Mesenchymal stem cell (in vitro differentiated cells and primary cell): ENCODE measurements at regions not wholly inside any gene's neighbourhood (a gene's known extent, or its start where the extent isn't known, plus 50 kb on each side); places are given as distances from the start of the nearest gene placed in this dataset.

Source experiments
- DNase-seq: peaks from one replicate; pipeline ENCODE4 v3.0.0-alpha.2; 2013
- H2AFZ ChIP-seq: one replicate; pipeline ENCODE4 v1.6.1; 2013; ENCODE audit warnings: low read depth, mild to moderate bottlenecking, control low read depth, inconsistent platforms, low read length, moderate library complexity
- H2AK5ac ChIP-seq: 2 replicates; pipeline ENCODE4 v1.6.1; 2013; ENCODE audit warnings: low read length, moderate library complexity, mild to moderate bottlenecking, inconsistent platforms; ENCODE audit not compliant: severe bottlenecking
- H2BK120ac ChIP-seq: one replicate; pipeline ENCODE4 v1.6.1; 2013; ENCODE audit warnings: low read depth, mild to moderate bottlenecking, inconsistent platforms, low read length, moderate library complexity
- H2BK12ac ChIP-seq, 2 experiments: one replicate each; pipeline ENCODE4 v1.6.1; 2013; ENCODE audit warnings: inconsistent platforms in 2 of 2, low read length in 2 of 2, mild to moderate bottlenecking in 2 of 2, moderate library complexity in 2 of 2, control low read depth in 1 of 2
- H2BK15ac ChIP-seq: one replicate; pipeline ENCODE4 v1.6.1; 2013; ENCODE audit warnings: mild to moderate bottlenecking, low read depth, inconsistent platforms; ENCODE audit not compliant: poor library complexity, severe bottlenecking
- H2BK5ac ChIP-seq: 2 replicates; pipeline ENCODE4 v1.6.1; 2013; ENCODE audit warnings: low read depth, mild to moderate bottlenecking, low read length, control low read depth, inconsistent platforms; ENCODE audit not compliant: poor library complexity, severe bottlenecking
- H3K14ac ChIP-seq, 2 experiments: one replicate each; pipeline ENCODE4 v1.6.1; 2013; ENCODE audit warnings: inconsistent platforms in 2 of 2, low read length in 2 of 2, control low read depth in 1 of 2, mild to moderate bottlenecking in 1 of 2, moderate library complexity in 1 of 2
- H3K18ac ChIP-seq, 2 experiments: one replicate each; pipeline ENCODE4 v1.6.1; 2013; ENCODE audit warnings: inconsistent platforms in 2 of 2, low read length in 2 of 2, control low read depth in 1 of 2, low read depth in 1 of 2, mild to moderate bottlenecking in 1 of 2
- H3K23ac ChIP-seq, 2 experiments: one replicate each; pipeline ENCODE4 v1.6.1; 2013; ENCODE audit warnings: inconsistent platforms in 2 of 2, low read length in 2 of 2, mild to moderate bottlenecking in 2 of 2, moderate library complexity in 2 of 2, control low read depth in 1 of 2
- H3K27ac ChIP-seq: 2 replicates; pipeline ENCODE4 v1.5.1; 2013; ENCODE audit warnings: mild to moderate bottlenecking, moderate library complexity, low read length, control low read depth, inconsistent platforms; ENCODE audit not compliant: poor library complexity, severe bottlenecking
- H3K27me3 ChIP-seq, 2 experiments: 2 replicates each; pipeline versions ENCODE4 v1.6.1 to v1.7.0; 2013; ENCODE audit warnings: low read length in 2 of 2, mild to moderate bottlenecking in 2 of 2, moderate library complexity in 2 of 2, control low read depth in 1 of 2, inconsistent platforms in 1 of 2; ENCODE audit not compliant: control insufficient read depth in 1 of 2, insufficient read depth in 1 of 2
- H3K36me3 ChIP-seq, 2 experiments: 2 replicates each; pipeline versions ENCODE4 v1.6.1 to v1.7.0; 2013; ENCODE audit warnings: low read length in 2 of 2, control low read depth in 1 of 2, inconsistent platforms in 1 of 2, low read depth in 1 of 2, mild to moderate bottlenecking in 1 of 2; ENCODE audit not compliant: insufficient read depth in 2 of 2, control insufficient read depth in 1 of 2
- H3K4ac ChIP-seq, 2 experiments: one replicate each; pipeline ENCODE4 v1.6.1; 2013; ENCODE audit warnings: inconsistent platforms in 2 of 2, low read length in 2 of 2, mild to moderate bottlenecking in 2 of 2, moderate library complexity in 2 of 2, control low read depth in 1 of 2, low read depth in 1 of 2
- H3K4me1 ChIP-seq: 2 replicates; pipeline ENCODE4 v1.6.1; 2013; ENCODE audit warnings: low read depth, low read length, control low read depth; ENCODE audit not compliant: control insufficient read depth, insufficient read depth
- H3K4me2 ChIP-seq: 2 replicates; pipeline ENCODE4 v1.6.1; 2013; ENCODE audit warnings: low read length, mild to moderate bottlenecking, inconsistent platforms; ENCODE audit not compliant: poor library complexity, severe bottlenecking
- H3K4me3 ChIP-seq, 2 experiments: 2 replicates each; pipeline versions ENCODE4 v1.5.1 to v1.7.0; 2013; ENCODE audit warnings: low read length in 2 of 2, mild to moderate bottlenecking in 2 of 2, control low read depth in 1 of 2, low read depth in 1 of 2; ENCODE audit not compliant: insufficient read depth in 1 of 2
- H3K79me1 ChIP-seq: replicated peaks from 2 replicates; pipeline ENCODE4 v1.6.1; 2013; ENCODE audit warnings: mild to moderate bottlenecking, control low read depth, low read length, inconsistent platforms; ENCODE audit not compliant: poor library complexity, severe bottlenecking
- H3K9ac ChIP-seq: 2 replicates; pipeline ENCODE4 v1.7.0; 2013; ENCODE audit warnings: mild to moderate bottlenecking, low read length, moderate library complexity
- H3K9me3 ChIP-seq: 2 replicates; pipeline ENCODE4 v1.7.0; 2013; ENCODE audit warnings: mild to moderate bottlenecking, low read length; ENCODE audit not compliant: control insufficient read depth
- H4K8ac ChIP-seq: one replicate; pipeline ENCODE4 v1.6.1; 2013; ENCODE audit warnings: inconsistent platforms, mild to moderate bottlenecking, low read length, moderate library complexity
- H4K91ac ChIP-seq: one replicate; pipeline ENCODE4 v1.6.1; 2013; ENCODE audit warnings: mild to moderate bottlenecking, low read length, inconsistent platforms
- WGBS: methylation state at CpG from one replicate; pipeline ENCODE4 v1.1.7; 2013; ENCODE audit warnings: mixed read lengths; 5-methylcytosine and 5-hydroxymethylcytosine counted together

DNA sequence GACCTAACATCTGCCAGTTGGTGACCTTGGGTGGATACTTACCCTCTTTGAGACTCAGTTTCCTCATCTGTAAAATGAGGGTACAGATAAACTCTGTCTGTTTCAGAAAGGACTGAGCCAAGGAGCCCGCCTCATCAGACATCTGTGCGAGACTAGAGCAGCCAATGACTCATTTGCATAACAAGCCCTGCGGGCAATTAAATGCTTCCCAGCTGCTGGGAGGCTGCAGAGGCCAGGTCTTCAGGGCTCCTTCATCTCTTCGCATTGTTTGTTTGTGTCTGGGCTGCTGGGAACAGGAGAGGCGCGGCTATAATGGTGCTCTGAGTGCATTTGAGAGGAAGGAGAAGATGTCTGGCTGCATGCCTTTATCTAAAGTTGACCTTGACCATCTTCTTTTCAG, 85.0 kb downstream of the ADRA2C start:
- Histone ChIP-seq H3K18ac (no peak overlapping the region), H4K8ac (no peak overlapping the region), H3K79me1 (no peaks in the 10 kb centered on the region), H2BK12ac (no peak overlapping the region), H4K91ac (no peak overlapping the region), H3K27ac (no peak overlapping the region), H2BK15ac (no peak overlapping the region), H3K4ac (no peak overlapping the region), H2AK5ac (no peak overlapping the region), H2BK5ac (no peak overlapping the region), H3K14ac (no peak overlapping the region), H2BK120ac (no peak overlapping the region), H3K9me3 (peaks cover 23% of the 10 kb centered on the region), H2AFZ (no peak overlapping the region), H3K4me3 (no peak overlapping the region), H3K9ac (no peak overlapping the region), H3K4me2 (no peak overlapping the region), H3K23ac (no peak overlapping the region), H3K36me3 (no peaks in the 10 kb centered on the region), H3K27me3 (peaks cover 17 to 77% of the 10 kb centered on the region in 2 experiments), H3K4me1 (no peaks in the 10 kb centered on the region)
- no peak for DNase-seq
- WGBS: 50% methylated on average over 6 of the region's 6 CpGs

- no peak overlapping the region for H2BK120ac ChIP-seq
- H3K27ac ChIP-seq: no peak overlapping the region
- no peak overlapping the region for H2AK5ac ChIP-seq
- no peak overlapping the region for H3K14ac ChIP-seq
- H3K36me3 ChIP-seq: no peaks in the 10 kb centered on the region
- no peak overlapping the region for H2BK12ac ChIP-seq
- no peak overlapping the region for H4K8ac ChIP-seq
- H3K18ac ChIP-seq: no peak overlapping the region
- no peak for DNase-seq
- H2AFZ ChIP-seq: no peak overlapping the region
- no peak overlapping the region for H3K4me3 ChIP-seq
- H3K4ac ChIP-seq: no peak overlapping the region
- H3K4me2 ChIP-seq: no peak overlapping the region
- no peak overlapping the region for H2BK5ac ChIP-seq
- no peaks in the 10 kb centered on the region for H3K4me1 ChIP-seq
- WGBS: 65% methylated on average over 10 of the region's 10 CpGs
- H4K91ac ChIP-seq: no peak overlapping the region
- H3K79me1 ChIP-seq: no peaks in the 10 kb centered on the region
- H2BK15ac ChIP-seq: no peak overlapping the region
- no peak overlapping the region for H3K9ac ChIP-seq
- H3K23ac ChIP-seq: no peak overlapping the region
- peaks cover 23% of the 10 kb centered on the region for H3K9me3 ChIP-seq
- peaks cover 17 to 77% of the 10 kb centered on the region in 2 experiments for H3K27me3 ChIP-seq
Observed at GRCh38 chr4:3851881-3852280, 85.7 kb downstream of the ADRA2C start.

DNA sequence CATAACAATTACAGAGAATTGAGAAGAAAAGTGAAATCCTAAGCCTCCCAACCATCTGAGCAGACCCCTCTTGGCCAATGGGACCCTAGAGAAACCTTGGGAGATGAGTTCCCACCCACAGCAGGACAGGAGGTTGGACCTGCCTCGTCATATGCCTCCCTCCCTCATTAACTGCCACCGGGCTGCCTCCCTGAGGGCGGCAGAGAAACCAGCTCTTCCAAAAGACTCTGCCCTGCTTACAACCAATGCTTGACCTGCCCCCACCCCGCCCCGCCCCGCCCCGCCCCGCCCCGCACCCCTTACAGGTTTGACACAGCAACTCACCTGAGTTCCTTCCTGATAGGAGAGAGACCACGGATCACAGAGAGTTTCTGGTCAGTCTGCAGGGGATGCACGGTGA, 86.1 kb downstream of the ADRA2C start:
- DNase-seq: no peak
- H3K4me3 ChIP-seq: no peak overlapping the region

GRCh38 chr4:3852711-3853110, 86.5 kb downstream of the ADRA2C start:
- H3K4me1 ChIP-seq: no peaks in the 10 kb centered on the region
- H3K79me1 ChIP-seq: no peaks in the 10 kb centered on the region
- H2BK15ac ChIP-seq: no peak overlapping the region
- WGBS: 86% methylated on average over 3 of the region's 3 CpGs
- no peak overlapping the region for H2BK5ac ChIP-seq
- no peak overlapping the region for H3K14ac ChIP-seq
- no peak for DNase-seq
- no peak overlapping the region for H4K8ac ChIP-seq
- no peaks in the 10 kb centered on the region for H3K36me3 ChIP-seq
- no peak overlapping the region for H2BK12ac ChIP-seq
- H3K9me3 ChIP-seq: peaks cover 18% of the 10 kb centered on the region
- no peak overlapping the region for H3K27ac ChIP-seq
- H3K4ac ChIP-seq: no peak overlapping the region
- H2BK120ac ChIP-seq: no peak overlapping the region
- no peak overlapping the region for H3K9ac ChIP-seq
- no peak overlapping the region for H3K4me3 ChIP-seq
- no peak overlapping the region for H3K4me2 ChIP-seq
- no peak overlapping the region for H3K23ac ChIP-seq
- H2AFZ ChIP-seq: no peak overlapping the region
- H3K27me3 ChIP-seq: peaks cover 17 to 80% of the 10 kb centered on the region in 2 experiments
- H2AK5ac ChIP-seq: no peak overlapping the region
- no peak overlapping the region for H3K18ac ChIP-seq
- H4K91ac ChIP-seq: no peak overlapping the region

More for the DNA sequence above, 86.1 kb downstream of the ADRA2C start:
- WGBS: 73% methylated on average over 5 of the region's 11 CpGs
- H3K79me1 ChIP-seq: no peaks in the 10 kb centered on the region
- H3K4me2 ChIP-seq: no peak overlapping the region
- no peak overlapping the region for H2AK5ac ChIP-seq
- no peak overlapping the region for H3K4ac ChIP-seq
- H3K14ac ChIP-seq: no peak overlapping the region
- no peak overlapping the region for H3K9ac ChIP-seq
- H4K8ac ChIP-seq: no peak overlapping the region
- H4K91ac ChIP-seq: no peak overlapping the region
- H2BK15ac ChIP-seq: no peak overlapping the region
- peaks cover 17 to 77% of the 10 kb centered on the region in 2 experiments for H3K27me3 ChIP-seq
- H3K4me1 ChIP-seq: no peaks in the 10 kb centered on the region
- peaks cover 19% of the 10 kb centered on the region for H3K9me3 ChIP-seq
- H2BK12ac ChIP-seq: no peak overlapping the region
- H2BK120ac ChIP-seq: no peak overlapping the region
- H3K27ac ChIP-seq: no peak overlapping the region
- no peak overlapping the region for H3K23ac ChIP-seq
- H2BK5ac ChIP-seq: no peak overlapping the region
- H2AFZ ChIP-seq: no peak overlapping the region
- H3K36me3 ChIP-seq: no peaks in the 10 kb centered on the region
- no peak overlapping the region for H3K18ac ChIP-seq
